GM21576 (cell line): ENCODE measurements at regions not wholly inside any gene's neighbourhood (a gene's known extent, or its start where the extent isn't known, plus 50 kb on each side); places are given as distances from the start of the nearest gene placed in this dataset.

Experiments
- ATAC-seq: cut with Tn5 transposase; IDR thresholded peaks from one replicate; pipeline ENCODE4 v1.9.1; 2021; ENCODE audit warnings: mild to moderate bottlenecking, moderate library complexity; ENCODE audit not compliant: unreplicated experiment

- ATAC-seq = no peak
Measured at GRCh38 chr3:168909260-168909659, 754.3 kb downstream of the MECOM start.

GRCh38 chr3:168895419-168895818 lies 768.1 kb downstream of the MECOM start:
- no peak for ATAC-seq

- no peak for ATAC-seq
Measured at GRCh38 chr3:168894214-168894613, 769.3 kb downstream of the MECOM start.

- ATAC-seq = no peak
Measured at GRCh38 chr3:168889666-168890065, 773.8 kb downstream of the MECOM start.

- no peak for ATAC-seq
Measured at GRCh38 chr3:168888781-168889180, 774.7 kb downstream of the MECOM start.

- no peak for ATAC-seq
Measured at GRCh38 chr3:168885028-168885427, 778.5 kb downstream of the MECOM start.

- no peak for ATAC-seq
Measured at GRCh38 chr3:168884353-168884903, 779.1 kb downstream of the MECOM start.

- no peak for ATAC-seq
Measured at GRCh38 chr3:168883145-168883544, 780.4 kb downstream of the MECOM start.

GRCh38 chr3:168881804-168882203 lies 781.7 kb downstream of the MECOM start:
- ATAC-seq = no peak

- ATAC-seq = no peak
Measured at GRCh38 chr3:168878655-168879054, 782.9 kb upstream of the GOLIM4 start.

GRCh38 chr3:168877899-168878298 lies 782.2 kb upstream of the GOLIM4 start:
- no peak for ATAC-seq

GRCh38 chr3:168876346-168877035 lies 780.8 kb upstream of the GOLIM4 start:
- no peak for ATAC-seq

GRCh38 chr3:168872826-168873225 lies 777.1 kb upstream of the GOLIM4 start:
- ATAC-seq = no peak

- no peak for ATAC-seq
Measured at GRCh38 chr3:168870892-168871291, 775.2 kb upstream of the GOLIM4 start.

GRCh38 chr3:168865022-168865551 lies 769.4 kb upstream of the GOLIM4 start:
- no peak for ATAC-seq

GRCh38 chr3:168864107-168865021 lies 768.6 kb upstream of the GOLIM4 start:
- no peak for ATAC-seq

GRCh38 chr3:168863561-168863960 lies 767.8 kb upstream of the GOLIM4 start:
- ATAC-seq = no peak

- ATAC-seq = no peak
Measured at GRCh38 chr3:168862466-168862865, 766.7 kb upstream of the GOLIM4 start.

- ATAC-seq = no peak
Measured at GRCh38 chr3:168860592-168860991, 764.9 kb upstream of the GOLIM4 start.

- no peak for ATAC-seq
Measured at GRCh38 chr3:168860028-168860427, 764.3 kb upstream of the GOLIM4 start.

GRCh38 chr3:168859574-168859973 lies 763.9 kb upstream of the GOLIM4 start:
- ATAC-seq = no peak

GRCh38 chr3:168859143-168859542 lies 763.4 kb upstream of the GOLIM4 start:
- ATAC-seq = no peak
